HG03439 (cell line): ENCODE measurements at regions not wholly inside any gene's neighbourhood (a gene's known extent, or its start where the extent isn't known, plus 50 kb on each side); places are given as distances from the start of the nearest gene placed in this dataset.

Source experiments
- ATAC-seq: cut with Tn5 transposase; IDR thresholded peaks from one replicate; pipeline ENCODE4 v1.9.1; 2021; ENCODE audit warnings: mild to moderate bottlenecking, moderate library complexity; ENCODE audit not compliant: unreplicated experiment

GRCh38 chr16:73717266-73717974 is 579.2 kb upstream of the PSMD7 start:
- ATAC-seq: no peak

- no peak for ATAC-seq
Measured at GRCh38 chr16:73714976-73715375, 581.6 kb upstream of the PSMD7 start.

- no peak for ATAC-seq
Measured at GRCh38 chr16:73713778-73714495, 582.7 kb upstream of the PSMD7 start.

- ATAC-seq: no peak
Measured at GRCh38 chr16:73713251-73713650, 583.4 kb upstream of the PSMD7 start.

GRCh38 chr16:73711406-73712080 is 585.1 kb upstream of the PSMD7 start:
- ATAC-seq: no peak

- ATAC-seq: no peak
Measured at GRCh38 chr16:73710526-73710925, 586.1 kb upstream of the PSMD7 start.

- no peak for ATAC-seq
Measured at GRCh38 chr16:73707863-73708262, 588.8 kb upstream of the PSMD7 start.

GRCh38 chr16:73703891-73704290 is 592.7 kb upstream of the PSMD7 start:
- no peak for ATAC-seq

- no peak for ATAC-seq
Measured at GRCh38 chr16:73697336-73697735, 599.3 kb upstream of the PSMD7 start.

- ATAC-seq: no peak
Measured at GRCh38 chr16:73692861-73693260, 603.8 kb upstream of the PSMD7 start.

- ATAC-seq: no peak
Measured at GRCh38 chr16:73683804-73684203, 612.8 kb upstream of the PSMD7 start.

GRCh38 chr16:73672135-73672534 is 624.2 kb upstream of the ZFHX3 start:
- ATAC-seq: no peak

GRCh38 chr16:73670836-73671820 is 623.2 kb upstream of the ZFHX3 start:
- no peak for ATAC-seq

- no peak for ATAC-seq
Measured at GRCh38 chr16:73669535-73670274, 621.8 kb upstream of the ZFHX3 start.

GRCh38 chr16:73663720-73664119 is 615.8 kb upstream of the ZFHX3 start:
- no peak for ATAC-seq

- ATAC-seq: no peak
Measured at GRCh38 chr16:73636196-73636595, 588.3 kb upstream of the ZFHX3 start.

GRCh38 chr16:73629011-73629410 is 581.1 kb upstream of the ZFHX3 start:
- ATAC-seq: no peak

- no peak for ATAC-seq
Measured at GRCh38 chr16:73617738-73618137, 569.8 kb upstream of the ZFHX3 start.

GRCh38 chr16:73616770-73617169 is 568.8 kb upstream of the ZFHX3 start:
- no peak for ATAC-seq

GRCh38 chr16:73616166-73616753 is 568.3 kb upstream of the ZFHX3 start:
- no peak for ATAC-seq
